Muscle layer of colon (tissue), 2 donors: ENCODE measurements at regions not wholly inside any gene's neighbourhood (a gene's known extent, or its start where the extent isn't known, plus 50 kb on each side); places are given as distances from the start of the nearest gene placed in this dataset.

Source experiments
- H3K27ac ChIP-seq: one replicate; pipeline ENCODE4 v1.7.0; 2013; ENCODE audit warnings: low read depth, mild to moderate bottlenecking, low read length, moderate library complexity
- H3K27me3 ChIP-seq, 2 donors: one replicate each; pipeline ENCODE4 v1.7.0; 2013; ENCODE audit warnings: low read length in 2 of 2, mild to moderate bottlenecking in 2 of 2; ENCODE audit not compliant: insufficient read depth in 2 of 2, control insufficient read depth in 1 of 2
- H3K36me3 ChIP-seq: one replicate; pipeline ENCODE4 v1.7.0; 2013; ENCODE audit warnings: mild to moderate bottlenecking, low read length; ENCODE audit not compliant: insufficient read depth
- H3K4me1 ChIP-seq: one replicate; pipeline ENCODE4 v1.7.0; 2013; ENCODE audit warnings: mild to moderate bottlenecking, low read length; ENCODE audit not compliant: insufficient read depth
- H3K4me3 ChIP-seq, 2 donors: one replicate each; pipeline ENCODE4 v1.7.0; 2013; ENCODE audit warnings: low read length in 2 of 2, low read depth in 1 of 2, mild to moderate bottlenecking in 1 of 2, moderate library complexity in 1 of 2
- H3K9ac ChIP-seq: one replicate; pipeline ENCODE4 v1.7.0; 2013; ENCODE audit warnings: low read length
- H3K9me3 ChIP-seq: one replicate; pipeline ENCODE4 v1.7.0; 2013; ENCODE audit warnings: mild to moderate bottlenecking, low read length
- donor health status: abdominal sarcoma.
- donor health status: Adenocarcinoma of cecum.

DNA sequence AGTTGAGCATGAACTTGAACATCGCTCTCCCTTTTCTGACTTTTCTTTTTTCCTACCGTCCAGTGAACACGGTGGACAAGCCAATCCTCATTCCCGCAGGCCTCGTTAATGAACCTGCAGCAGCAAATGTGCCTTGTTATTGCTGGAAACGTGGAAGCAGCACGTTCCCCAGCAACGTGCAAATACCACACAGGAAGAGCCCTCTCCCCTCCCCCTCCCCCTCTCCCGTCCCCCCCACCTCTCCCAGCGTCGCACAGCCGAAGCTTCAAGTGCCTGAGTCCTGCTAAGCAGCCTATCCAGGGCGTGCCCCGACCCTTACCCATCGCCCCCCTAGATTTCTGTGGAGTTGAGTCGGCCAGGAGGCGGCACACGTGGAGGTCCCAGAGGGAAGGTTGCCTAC lies 219.9 kb downstream of the BCOR start:
- H3K4me3 ChIP-seq, result no peak overlapping the region
- H3K36me3 ChIP-seq, result no peaks in the 10 kb centered on the region
- no peaks in the 10 kb centered on the region for H3K27me3 ChIP-seq
- no peak overlapping the region for H3K9ac ChIP-seq
- no peak overlapping the region for H3K27ac ChIP-seq
- no peaks in the 10 kb centered on the region for H3K4me1 ChIP-seq
- no peaks in the 10 kb centered on the region for H3K9me3 ChIP-seq

DNA sequence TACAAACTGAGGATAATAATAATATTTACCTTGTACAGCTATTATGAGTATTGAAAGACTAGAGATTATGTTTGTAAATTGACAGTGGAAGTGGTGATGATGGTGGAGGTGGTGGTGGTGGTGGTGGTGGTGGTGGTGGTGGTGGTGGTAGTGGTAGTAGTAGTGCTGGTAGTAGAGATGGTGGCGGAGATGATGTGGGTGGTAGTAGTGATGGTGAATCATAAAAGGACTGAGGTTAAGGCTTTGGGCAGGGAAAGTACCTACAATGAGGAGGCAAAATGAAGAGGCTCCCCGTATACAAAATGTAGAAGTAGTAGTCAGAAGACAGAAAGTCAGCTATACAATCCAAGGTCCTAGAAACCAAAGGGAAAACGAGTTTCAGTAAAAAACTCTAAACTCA lies 214.1 kb downstream of the BCOR start:
- Histone ChIP-seq H3K36me3 (no peaks in the 10 kb centered on the region), H3K4me1 (no peaks in the 10 kb centered on the region), H3K9ac (no peak overlapping the region), H3K4me3 (no peak overlapping the region), H3K9me3 (no peaks in the 10 kb centered on the region), H3K27ac (no peak overlapping the region), H3K27me3 (no peaks in the 10 kb centered on the region)

- no peaks in the 10 kb centered on the region for H3K9me3 ChIP-seq
- H3K27me3 ChIP-seq, result no peaks in the 10 kb centered on the region
- H3K4me1 ChIP-seq, result no peaks in the 10 kb centered on the region
- H3K4me3 ChIP-seq, result no peak overlapping the region
- no peak overlapping the region for H3K27ac ChIP-seq
- H3K36me3 ChIP-seq, result no peaks in the 10 kb centered on the region
- H3K9ac ChIP-seq, result no peak overlapping the region
Measured at GRCh38 chrX:39886282-39886681, 211.5 kb downstream of the BCOR start.

- no peaks in the 10 kb centered on the region for H3K36me3 ChIP-seq
- no peak overlapping the region for H3K27ac ChIP-seq
- H3K4me1 ChIP-seq, result no peaks in the 10 kb centered on the region
- no peaks in the 10 kb centered on the region for H3K27me3 ChIP-seq
- H3K9me3 ChIP-seq, result no peaks in the 10 kb centered on the region
- no peak overlapping the region for H3K9ac ChIP-seq
- H3K4me3 ChIP-seq, result no peak overlapping the region
Measured at GRCh38 chrX:39888730-39889129, 209.0 kb downstream of the BCOR start.

DNA sequence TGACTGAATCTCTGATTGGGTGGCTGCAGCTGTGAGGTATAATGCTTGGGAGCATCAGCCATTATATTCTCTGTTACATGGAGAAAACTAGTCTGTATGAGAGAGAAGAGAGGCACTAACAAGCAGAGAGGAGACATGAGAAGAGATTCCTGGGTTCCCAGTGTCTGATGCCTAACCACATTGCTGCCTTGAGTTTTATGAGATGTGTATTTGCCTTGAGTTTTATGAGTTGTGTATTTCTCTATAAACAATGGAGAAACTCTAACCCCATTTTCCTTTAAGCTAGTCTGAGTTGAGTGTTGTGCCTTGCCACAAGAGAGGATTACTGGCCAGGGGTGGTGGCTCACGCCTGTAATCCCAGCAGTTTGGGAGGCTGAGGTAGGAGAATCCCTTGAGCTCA lies 208.1 kb downstream of the BCOR start:
- Histone ChIP-seq H3K4me1 (no peaks in the 10 kb centered on the region), H3K4me3 (no peak overlapping the region), H3K9me3 (no peaks in the 10 kb centered on the region), H3K27ac (no peak overlapping the region), H3K9ac (no peak overlapping the region), H3K36me3 (no peaks in the 10 kb centered on the region), H3K27me3 (no peaks in the 10 kb centered on the region)

DNA sequence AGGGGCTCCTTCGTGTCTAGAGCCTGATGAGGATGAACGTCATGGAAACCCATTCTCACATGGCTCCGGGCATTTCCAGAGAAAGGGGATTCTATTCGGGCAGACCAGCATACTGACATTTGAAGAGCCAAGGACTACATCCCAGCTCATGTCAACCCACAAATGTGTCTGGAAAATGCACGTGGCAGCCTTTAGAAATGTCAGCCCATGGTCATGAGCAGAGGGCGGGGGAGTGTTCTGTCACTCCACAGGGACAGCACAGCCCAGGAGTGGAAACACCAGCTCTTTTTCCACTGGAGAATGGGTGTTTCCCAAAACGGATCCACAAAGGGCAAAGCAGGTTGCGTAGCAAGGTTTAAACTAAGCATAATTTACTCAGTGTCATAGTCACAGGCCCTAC lies 207.0 kb downstream of the BCOR start:
- Histone ChIP-seq H3K4me3 (no peak overlapping the region), H3K27me3 (no peaks in the 10 kb centered on the region), H3K9me3 (no peaks in the 10 kb centered on the region), H3K36me3 (no peaks in the 10 kb centered on the region), H3K9ac (no peak overlapping the region), H3K4me1 (no peaks in the 10 kb centered on the region), H3K27ac (no peak overlapping the region)

DNA sequence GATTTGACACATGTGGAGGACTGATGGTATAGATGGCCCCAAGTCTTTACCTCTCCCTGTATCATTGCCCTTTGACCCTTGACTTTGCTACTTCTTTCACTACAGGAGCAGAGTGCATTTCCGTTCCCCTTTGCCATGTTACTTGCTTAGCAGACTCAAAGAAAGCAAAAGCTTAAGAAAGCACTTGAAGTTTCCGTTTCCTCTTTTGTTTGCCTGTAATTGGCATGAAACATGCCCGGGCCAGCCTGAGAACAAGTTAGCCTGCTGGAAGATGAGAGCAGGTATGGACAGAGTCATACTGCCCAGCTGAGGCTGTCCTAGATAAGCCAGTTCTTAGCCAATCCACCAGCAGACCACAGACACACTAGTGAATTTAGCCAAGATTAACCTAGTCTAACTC lies 206.0 kb downstream of the BCOR start:
- peaks cover 0 to under 1% of the 10 kb centered on the region in 2 donors for H3K27me3 ChIP-seq
- H3K36me3 ChIP-seq, result no peaks in the 10 kb centered on the region
- H3K4me3 ChIP-seq, result no peak overlapping the region
- no peaks in the 10 kb centered on the region for H3K9me3 ChIP-seq
- H3K9ac ChIP-seq, result no peak overlapping the region
- no peak overlapping the region for H3K27ac ChIP-seq
- no peaks in the 10 kb centered on the region for H3K4me1 ChIP-seq

DNA sequence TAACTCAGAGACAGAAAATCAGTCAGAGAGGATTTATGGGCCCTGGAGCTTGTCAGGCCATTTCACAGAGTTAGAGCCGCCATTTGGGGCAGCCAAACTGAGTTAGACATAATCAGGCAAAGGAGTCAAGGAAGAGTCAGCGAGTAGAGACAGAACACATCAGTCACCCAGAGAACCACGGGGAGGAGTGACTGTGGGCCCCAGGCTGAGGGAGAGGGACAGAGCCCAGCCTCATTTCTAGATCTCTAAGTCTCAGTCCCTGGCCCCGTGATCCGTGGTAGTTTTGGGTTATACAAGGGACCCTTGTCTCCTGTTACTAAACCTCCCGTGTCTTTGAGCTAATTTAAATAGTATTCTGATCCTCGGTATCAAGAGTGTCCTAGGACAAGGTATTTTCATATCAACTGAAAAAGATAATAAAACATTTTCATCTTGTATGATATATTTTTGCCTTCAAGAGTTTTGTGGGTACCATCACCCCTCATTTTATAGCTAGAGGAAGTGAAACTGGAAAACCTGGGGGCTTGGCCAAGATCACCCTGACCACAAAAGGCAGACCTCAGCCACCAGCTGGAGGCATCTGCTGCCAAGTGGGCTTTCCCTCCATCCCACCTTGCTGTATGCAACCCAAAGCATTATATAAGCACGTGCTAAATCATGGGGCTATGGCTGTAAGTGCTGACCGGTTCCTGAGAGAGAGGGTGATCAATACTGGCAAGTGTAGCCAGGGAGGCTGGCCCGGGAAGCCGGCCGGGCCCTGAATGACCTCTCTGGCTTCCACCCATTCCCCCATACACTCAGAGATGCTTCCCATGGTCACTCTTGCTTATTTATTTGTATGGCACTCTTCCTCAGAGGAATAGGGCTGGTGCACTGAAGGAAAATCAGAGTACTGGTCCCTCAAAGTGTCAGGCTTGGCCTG lies 204.1 kb downstream of the BCOR start:
- Histone ChIP-seq H3K27me3 (peaks cover 0 to 5% of the 10 kb centered on the region in 2 donors), H3K9me3 (no peaks in the 10 kb centered on the region), H3K9ac (no peak overlapping the region)

DNA sequence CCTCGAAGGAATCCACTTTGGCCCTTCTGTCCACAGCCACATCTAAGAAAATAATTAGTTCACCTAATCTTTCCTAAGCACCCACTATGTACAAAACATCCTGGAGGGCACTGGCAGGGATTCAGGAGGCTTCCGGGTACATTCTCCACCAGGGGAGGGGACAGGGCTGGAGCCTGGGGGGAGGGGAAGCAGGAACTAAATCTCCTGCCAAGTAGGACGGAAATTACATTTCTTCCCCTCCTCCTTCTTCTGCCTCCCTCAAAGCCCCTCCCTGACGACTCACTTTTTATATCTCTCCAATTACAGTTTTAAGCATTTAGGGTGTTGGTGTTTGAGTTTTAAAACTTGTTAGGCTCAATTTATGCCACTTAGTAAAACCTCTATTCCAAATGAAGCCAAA lies 203.1 kb downstream of the BCOR start:
- no peak overlapping the region for H3K9ac ChIP-seq
- no peaks in the 10 kb centered on the region for H3K9me3 ChIP-seq
- peaks cover 0 to 5% of the 10 kb centered on the region in 2 donors for H3K27me3 ChIP-seq
- peaks cover 12% of the 10 kb centered on the region for H3K4me1 ChIP-seq
- no peaks in the 10 kb centered on the region for H3K36me3 ChIP-seq
- H3K4me3 ChIP-seq, result no peak overlapping the region
- H3K27ac ChIP-seq, result no peak overlapping the region

More for the DNA sequence above, 204.1 kb downstream of the BCOR start:
- H3K27ac ChIP-seq, result no peak overlapping the region
- no peaks in the 10 kb centered on the region for H3K36me3 ChIP-seq
- peaks cover 12% of the 10 kb centered on the region for H3K4me1 ChIP-seq
- no peak overlapping the region for H3K4me3 ChIP-seq

GRCh38 chrX:39895218-39896110 lies 202.3 kb downstream of the BCOR start:
- Histone ChIP-seq H3K36me3 (no peaks in the 10 kb centered on the region), H3K27me3 (peaks cover 0 to 5% of the 10 kb centered on the region in 2 donors), H3K4me3 (no peak overlapping the region), H3K9me3 (no peaks in the 10 kb centered on the region), H3K9ac (no peak overlapping the region), H3K27ac (no peak overlapping the region), H3K4me1 (peaks cover 12% of the 10 kb centered on the region)

- H3K27me3 ChIP-seq, result peaks cover 0 to 5% of the 10 kb centered on the region in 2 donors
- H3K4me1 ChIP-seq, result peaks cover 12% of the 10 kb centered on the region
- H3K27ac ChIP-seq, result no peak overlapping the region
- no peak overlapping the region for H3K9ac ChIP-seq
- H3K4me3 ChIP-seq, result no peak overlapping the region
- no peaks in the 10 kb centered on the region for H3K36me3 ChIP-seq
- no peaks in the 10 kb centered on the region for H3K9me3 ChIP-seq
Measured at GRCh38 chrX:39896951-39897740, 200.6 kb downstream of the BCOR start.
